ENCODE measurements at regions not wholly inside any gene's neighbourhood (a gene's known extent, or its start where the extent isn't known, plus 50 kb on each side); places are given as distances from the start of the nearest gene placed in this dataset.
"Not testable (repeated sequence)": the region's sequence is repeated elsewhere in the genome, so short reads cannot be mapped to it uniquely, and the experiment has no call there.

- H3K27ac ChIP-seq, result no peak overlapping the region
- H3K4me3 ChIP-seq, result no peak overlapping the region
- no peak for TF ChIP-seq CTCF (IDR thresholded peaks at IDR 0.05)
- intact Hi-C loops (cut with DNase I; ENCODE audit: low total_unique reads), result no loop called here
- H3K9me3 ChIP-seq, result no peaks in the 10 kb centered on the region
- no peak for DNase-seq
- H3K4me1 ChIP-seq, result no peaks in the 10 kb centered on the region
- no peaks in the 10 kb centered on the region for H3K27me3 ChIP-seq
- no peaks in the 10 kb centered on the region for H3K36me3 ChIP-seq
These were observed 231.0 kb downstream of the GOLGA6L6 start for GRCh38 chr15:20310603-20311002.

- H3K4me1 ChIP-seq; H3K27me3 ChIP-seq; DNase-seq; H3K27ac ChIP-seq; H3K4me3 ChIP-seq; intact Hi-C loops (cut with DNase I; ENCODE audit: low total_unique reads); H3K9me3 ChIP-seq; H3K36me3 ChIP-seq: not testable (repeated sequence)
These were observed 231.6 kb downstream of the GOLGA6L6 start for GRCh38 chr15:20309966-20310365.

- H3K27ac ChIP-seq; intact Hi-C loops (cut with DNase I; ENCODE audit: low total_unique reads); DNase-seq; H3K27me3 ChIP-seq; H3K4me1 ChIP-seq; H3K4me3 ChIP-seq; H3K9me3 ChIP-seq; H3K36me3 ChIP-seq: not testable (repeated sequence)
These were observed 232.2 kb downstream of the GOLGA6L6 start for GRCh38 chr15:20309395-20309794.

- H3K27ac ChIP-seq; H3K9me3 ChIP-seq; H3K4me3 ChIP-seq; intact Hi-C loops (cut with DNase I; ENCODE audit: low total_unique reads); H3K4me1 ChIP-seq; DNase-seq; H3K36me3 ChIP-seq; H3K27me3 ChIP-seq: not testable (repeated sequence)
These were observed 233.4 kb downstream of the GOLGA6L6 start for GRCh38 chr15:20308027-20308690.

- DNase-seq; H3K4me3 ChIP-seq; H3K4me1 ChIP-seq; H3K9me3 ChIP-seq; intact Hi-C loops (cut with DNase I; ENCODE audit: low total_unique reads); H3K27ac ChIP-seq; H3K36me3 ChIP-seq; H3K27me3 ChIP-seq: not testable (repeated sequence)
These were observed 234.5 kb downstream of the GOLGA6L6 start for GRCh38 chr15:20307137-20307536.

- H3K27me3 ChIP-seq; DNase-seq; H3K36me3 ChIP-seq; H3K9me3 ChIP-seq; H3K4me3 ChIP-seq; H3K27ac ChIP-seq; H3K4me1 ChIP-seq; intact Hi-C loops (cut with DNase I; ENCODE audit: low total_unique reads): not testable (repeated sequence)
These were observed 235.0 kb downstream of the GOLGA6L6 start for GRCh38 chr15:20306497-20307106.

- H3K36me3 ChIP-seq; DNase-seq; H3K4me1 ChIP-seq; intact Hi-C loops (cut with DNase I; ENCODE audit: low total_unique reads); H3K27me3 ChIP-seq; H3K4me3 ChIP-seq; H3K27ac ChIP-seq: not testable (repeated sequence)
- H3K9me3 ChIP-seq, result peaks cover 0 to 14% (median 0%) of the 10 kb centered on the region in 3 donors
These were observed 235.7 kb downstream of the GOLGA6L6 start for GRCh38 chr15:20305912-20306311.

- peaks cover 0 to 14% (median 0%) of the 10 kb centered on the region in 3 donors for H3K9me3 ChIP-seq
- H3K36me3 ChIP-seq; DNase-seq; H3K4me3 ChIP-seq; H3K4me1 ChIP-seq; H3K27ac ChIP-seq; H3K27me3 ChIP-seq; intact Hi-C loops (cut with DNase I; ENCODE audit: low total_unique reads): not testable (repeated sequence)
These were observed 236.6 kb downstream of the GOLGA6L6 start for GRCh38 chr15:20305015-20305465.

- H3K27ac ChIP-seq; H3K27me3 ChIP-seq; intact Hi-C loops (cut with DNase I; ENCODE audit: low total_unique reads); DNase-seq; H3K4me3 ChIP-seq; H3K4me1 ChIP-seq; H3K36me3 ChIP-seq: not testable (repeated sequence)
- H3K9me3 ChIP-seq, result peaks cover 0 to 14% (median 0%) of the 10 kb centered on the region in 3 donors
These were observed 237.2 kb downstream of the GOLGA6L6 start for GRCh38 chr15:20304282-20305014.

- H3K4me3 ChIP-seq; H3K27me3 ChIP-seq; DNase-seq; H3K36me3 ChIP-seq; H3K4me1 ChIP-seq; intact Hi-C loops (cut with DNase I; ENCODE audit: low total_unique reads); H3K27ac ChIP-seq: not testable (repeated sequence)
- peaks cover 0 to 14% (median 0%) of the 10 kb centered on the region in 3 donors for H3K9me3 ChIP-seq
These were observed 238.1 kb downstream of the GOLGA6L6 start for GRCh38 chr15:20303248-20304171.

GRCh38 chr15:20302141-20303069 lies 239.2 kb downstream of the GOLGA6L6 start:
- H3K4me1 ChIP-seq; DNase-seq; H3K4me3 ChIP-seq; H3K36me3 ChIP-seq; intact Hi-C loops (cut with DNase I; ENCODE audit: low total_unique reads); H3K27me3 ChIP-seq; H3K27ac ChIP-seq: not testable (repeated sequence)
- peaks cover 0 to 14% (median 0%) of the 10 kb centered on the region in 3 donors for H3K9me3 ChIP-seq

Data from tibial artery (tissue), 4 donors.